Activated naive CD8-positive, alpha-beta T cell (primary cell): ENCODE measurements at regions not wholly inside any gene's neighbourhood (a gene's known extent, or its start where the extent isn't known, plus 50 kb on each side); places are given as distances from the start of the nearest gene placed in this dataset.
"Not testable (repeated sequence)": the region's sequence is repeated elsewhere in the genome, so short reads cannot be mapped to it uniquely, and the experiment has no call there.

Experiments used
- H3K27ac Mint-ChIP-seq: one replicate; pipeline ENCODE4 v1.8.0; 2021; ENCODE audit warnings: mixed read lengths
- H3K27me3 Mint-ChIP-seq: one replicate; pipeline ENCODE4 v1.8.0; 2021; ENCODE audit warnings: mixed read lengths
- H3K36me3 Mint-ChIP-seq: one replicate; pipeline ENCODE4 v1.8.0; 2021; ENCODE audit warnings: mixed read lengths
- H3K4me1 Mint-ChIP-seq: one replicate; pipeline ENCODE4 v1.8.0; 2021; ENCODE audit warnings: low read depth, mixed read lengths
- H3K4me3 Mint-ChIP-seq: one replicate; pipeline ENCODE4 v1.8.0; 2021; ENCODE audit warnings: mild to moderate bottlenecking, mixed read lengths
- H3K9me3 Mint-ChIP-seq: one replicate; pipeline ENCODE4 v1.8.0; 2021; ENCODE audit warnings: low read depth, mixed read lengths

GRCh38 chr10:124244256-124244877, 151.0 kb upstream of the CHST15 start:
- Mint-ChIP-seq H3K27ac (no peak overlapping the region), H3K4me3 (no peak overlapping the region), H3K4me1 (no peaks in the 10 kb centered on the region)

GRCh38 chr10:124243702-124244121, 150.3 kb upstream of the CHST15 start:
- Mint-ChIP-seq H3K27me3 (peaks cover 1% of the 10 kb centered on the region), H3K4me1 (no peaks in the 10 kb centered on the region), H3K36me3 (no peaks in the 10 kb centered on the region), H3K27ac (no peak overlapping the region), H3K9me3 (no peaks in the 10 kb centered on the region), H3K4me3 (no peak overlapping the region)

More at GRCh38 chr10:124244256-124244877, 151.0 kb upstream of the CHST15 start:
- H3K36me3 Mint-ChIP-seq, result no peaks in the 10 kb centered on the region
- H3K9me3 Mint-ChIP-seq, result no peaks in the 10 kb centered on the region
- peaks cover 1% of the 10 kb centered on the region for H3K27me3 Mint-ChIP-seq

- Mint-ChIP-seq H3K9me3 (no peaks in the 10 kb centered on the region), H3K4me3 (no peak overlapping the region), H3K4me1 (no peaks in the 10 kb centered on the region), H3K36me3 (no peaks in the 10 kb centered on the region), H3K27me3 (no peaks in the 10 kb centered on the region), H3K27ac (no peak overlapping the region)
These were observed 149.4 kb upstream of the CHST15 start for GRCh38 chr10:124242791-124243190.

GRCh38 chr10:124242365-124242764, 149.0 kb upstream of the CHST15 start:
- Mint-ChIP-seq H3K36me3 (no peaks in the 10 kb centered on the region), H3K4me3 (no peak overlapping the region), H3K27ac (no peak overlapping the region), H3K27me3 (no peaks in the 10 kb centered on the region), H3K4me1 (no peaks in the 10 kb centered on the region), H3K9me3 (no peaks in the 10 kb centered on the region)

- not testable (repeated sequence) for H3K9me3 Mint-ChIP-seq, H3K27me3 Mint-ChIP-seq, H3K4me1 Mint-ChIP-seq, H3K4me3 Mint-ChIP-seq, H3K27ac Mint-ChIP-seq, H3K36me3 Mint-ChIP-seq
These were observed 148.1 kb upstream of the CHST15 start for GRCh38 chr10:124241510-124241909.

- H3K27me3 Mint-ChIP-seq, result no peaks in the 10 kb centered on the region
- no peaks in the 10 kb centered on the region for H3K4me1 Mint-ChIP-seq
- no peaks in the 10 kb centered on the region for H3K9me3 Mint-ChIP-seq
- no peak overlapping the region for H3K27ac Mint-ChIP-seq
- H3K36me3 Mint-ChIP-seq, result no peaks in the 10 kb centered on the region
- no peak overlapping the region for H3K4me3 Mint-ChIP-seq
These were observed 147.5 kb upstream of the CHST15 start for GRCh38 chr10:124240839-124241291.

- Mint-ChIP-seq H3K4me1 (no peaks in the 10 kb centered on the region), H3K27me3 (no peaks in the 10 kb centered on the region), H3K9me3 (no peaks in the 10 kb centered on the region), H3K4me3 (no peak overlapping the region), H3K36me3 (no peaks in the 10 kb centered on the region), H3K27ac (no peak overlapping the region)
These were observed 146.3 kb upstream of the CHST15 start for GRCh38 chr10:124239696-124240095.

GRCh38 chr10:124239134-124239533, 145.7 kb upstream of the CHST15 start:
- H3K36me3 Mint-ChIP-seq, result no peaks in the 10 kb centered on the region
- H3K4me1 Mint-ChIP-seq, result no peaks in the 10 kb centered on the region
- no peak overlapping the region for H3K4me3 Mint-ChIP-seq
- no peak overlapping the region for H3K27ac Mint-ChIP-seq
- H3K9me3 Mint-ChIP-seq, result no peaks in the 10 kb centered on the region
- H3K27me3 Mint-ChIP-seq, result no peaks in the 10 kb centered on the region

- Mint-ChIP-seq H3K27me3 (no peaks in the 10 kb centered on the region), H3K4me3 (no peak overlapping the region), H3K4me1 (no peaks in the 10 kb centered on the region), H3K36me3 (no peaks in the 10 kb centered on the region), H3K9me3 (no peaks in the 10 kb centered on the region), H3K27ac (no peak overlapping the region)
These were observed 145.0 kb upstream of the CHST15 start for GRCh38 chr10:124238367-124238766.

- H3K4me3 Mint-ChIP-seq, result no peak overlapping the region
- no peak overlapping the region for H3K27ac Mint-ChIP-seq
- no peaks in the 10 kb centered on the region for H3K9me3 Mint-ChIP-seq
- H3K27me3 Mint-ChIP-seq, result no peaks in the 10 kb centered on the region
- H3K36me3 Mint-ChIP-seq, result no peaks in the 10 kb centered on the region
- H3K4me1 Mint-ChIP-seq, result no peaks in the 10 kb centered on the region
These were observed 144.0 kb upstream of the CHST15 start for GRCh38 chr10:124237282-124237961.

GRCh38 chr10:124236816-124237215, 143.4 kb upstream of the CHST15 start:
- H3K36me3 Mint-ChIP-seq, result no peaks in the 10 kb centered on the region
- H3K9me3 Mint-ChIP-seq, result no peaks in the 10 kb centered on the region
- H3K27me3 Mint-ChIP-seq, result no peaks in the 10 kb centered on the region
- H3K4me3 Mint-ChIP-seq, result no peak overlapping the region
- H3K27ac Mint-ChIP-seq, result no peak overlapping the region
- H3K4me1 Mint-ChIP-seq, result no peaks in the 10 kb centered on the region

GRCh38 chr10:124236136-124236535, 142.7 kb upstream of the CHST15 start:
- Mint-ChIP-seq H3K4me3 (no peak overlapping the region), H3K4me1 (no peaks in the 10 kb centered on the region), H3K9me3 (no peaks in the 10 kb centered on the region), H3K36me3 (no peaks in the 10 kb centered on the region), H3K27me3 (no peaks in the 10 kb centered on the region), H3K27ac (no peak overlapping the region)

GRCh38 chr10:124235232-124235631, 141.8 kb upstream of the CHST15 start:
- H3K27me3 Mint-ChIP-seq, result no peaks in the 10 kb centered on the region
- H3K4me1 Mint-ChIP-seq, result no peaks in the 10 kb centered on the region
- no peaks in the 10 kb centered on the region for H3K9me3 Mint-ChIP-seq
- H3K4me3 Mint-ChIP-seq, result no peak overlapping the region
- no peak overlapping the region for H3K27ac Mint-ChIP-seq
- H3K36me3 Mint-ChIP-seq, result no peaks in the 10 kb centered on the region

GRCh38 chr10:124233546-124234138, 140.2 kb upstream of the CHST15 start:
- H3K4me1 Mint-ChIP-seq, result no peaks in the 10 kb centered on the region
- H3K4me3 Mint-ChIP-seq, result no peak overlapping the region
- H3K27me3 Mint-ChIP-seq, result no peaks in the 10 kb centered on the region
- no peak overlapping the region for H3K27ac Mint-ChIP-seq
- H3K36me3 Mint-ChIP-seq, result no peaks in the 10 kb centered on the region
- no peaks in the 10 kb centered on the region for H3K9me3 Mint-ChIP-seq

GRCh38 chr10:124232686-124233545, 139.5 kb upstream of the CHST15 start:
- Mint-ChIP-seq H3K4me1 (no peaks in the 10 kb centered on the region), H3K27me3 (no peaks in the 10 kb centered on the region), H3K36me3 (no peaks in the 10 kb centered on the region), H3K4me3 (no peak overlapping the region), H3K9me3 (no peaks in the 10 kb centered on the region), H3K27ac (no peak overlapping the region)
